ENCODE measurements at regions not wholly inside any gene's neighbourhood (a gene's known extent, or its start where the extent isn't known, plus 50 kb on each side); places are given as distances from the start of the nearest gene placed in this dataset.
A peak's percentile ranks its signal among the peaks of the same experiment; 100 is the strongest.
"Not testable (repeated sequence)": the region's sequence is repeated elsewhere in the genome, so short reads cannot be mapped to it uniquely, and the experiment has no call there.

DNA sequence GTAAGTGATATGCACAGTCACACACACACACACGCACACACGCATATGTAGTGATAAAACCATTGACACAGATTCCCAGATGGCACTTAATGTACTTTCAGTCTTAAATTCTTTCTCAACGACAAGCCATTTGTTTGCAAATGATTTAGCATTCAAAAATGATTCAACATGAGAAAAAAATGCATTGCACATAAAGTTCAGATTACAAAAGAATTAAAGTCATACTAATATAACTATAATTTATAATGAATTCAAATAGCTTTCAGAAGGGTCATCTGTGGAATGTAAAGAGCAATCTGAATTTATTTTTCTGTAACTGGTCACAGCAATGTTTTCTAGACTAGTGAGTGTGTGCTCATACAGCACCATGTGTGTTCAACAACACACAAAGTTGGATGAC is 521.6 kb upstream of the ZNF337 start:
- DNase-seq (ENCODE audit: low read depth in 2 of 2): no peak

DNA sequence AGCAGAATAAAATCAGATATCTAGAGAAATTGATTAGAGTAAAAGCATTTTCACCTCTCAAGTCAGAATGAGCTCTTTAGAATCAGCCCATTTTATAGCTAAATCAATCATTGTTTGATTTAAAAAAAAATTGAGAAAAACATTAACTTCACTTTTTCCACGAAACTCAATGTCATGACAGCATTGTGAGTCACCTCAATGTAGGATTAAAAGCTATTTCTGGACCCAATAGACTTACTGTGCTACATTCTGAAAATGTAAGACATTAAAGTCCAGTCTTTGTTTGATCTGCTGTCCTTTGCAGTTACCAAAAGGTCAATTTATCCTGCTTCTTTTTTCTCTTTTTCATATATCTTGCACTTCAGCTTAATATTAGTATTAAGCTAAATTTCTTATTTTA is 519.4 kb upstream of the ZNF337 start:
- no peak for DNase-seq (ENCODE audit: low read depth in 2 of 2)

DNA sequence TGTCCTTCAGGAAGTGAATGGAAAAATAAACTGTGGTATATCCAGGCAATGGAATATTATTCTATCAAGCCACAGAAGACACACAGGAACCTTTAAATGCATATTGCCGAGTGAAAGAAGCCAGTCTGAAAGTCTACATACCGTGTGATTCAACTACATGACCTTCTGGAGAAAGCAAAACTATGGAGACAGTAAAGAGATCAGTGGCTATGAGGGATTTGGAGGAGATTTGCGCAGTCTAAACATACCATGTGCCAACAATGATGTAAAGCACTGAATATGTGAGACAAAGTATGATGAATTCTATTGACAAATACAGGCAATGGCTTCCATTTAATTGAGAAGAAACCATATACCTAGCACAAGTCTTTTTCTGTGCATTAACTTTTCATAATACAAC is 518.3 kb upstream of the ZNF337 start:
- DNase-seq (ENCODE audit: low read depth in 2 of 2): no peak

GRCh38 chr20:26209171-26209941 is 512.7 kb upstream of the ZNF337 start:
- DNase-seq (ENCODE audit: low read depth in 2 of 2): peak; percentile 0 to 10

DNA sequence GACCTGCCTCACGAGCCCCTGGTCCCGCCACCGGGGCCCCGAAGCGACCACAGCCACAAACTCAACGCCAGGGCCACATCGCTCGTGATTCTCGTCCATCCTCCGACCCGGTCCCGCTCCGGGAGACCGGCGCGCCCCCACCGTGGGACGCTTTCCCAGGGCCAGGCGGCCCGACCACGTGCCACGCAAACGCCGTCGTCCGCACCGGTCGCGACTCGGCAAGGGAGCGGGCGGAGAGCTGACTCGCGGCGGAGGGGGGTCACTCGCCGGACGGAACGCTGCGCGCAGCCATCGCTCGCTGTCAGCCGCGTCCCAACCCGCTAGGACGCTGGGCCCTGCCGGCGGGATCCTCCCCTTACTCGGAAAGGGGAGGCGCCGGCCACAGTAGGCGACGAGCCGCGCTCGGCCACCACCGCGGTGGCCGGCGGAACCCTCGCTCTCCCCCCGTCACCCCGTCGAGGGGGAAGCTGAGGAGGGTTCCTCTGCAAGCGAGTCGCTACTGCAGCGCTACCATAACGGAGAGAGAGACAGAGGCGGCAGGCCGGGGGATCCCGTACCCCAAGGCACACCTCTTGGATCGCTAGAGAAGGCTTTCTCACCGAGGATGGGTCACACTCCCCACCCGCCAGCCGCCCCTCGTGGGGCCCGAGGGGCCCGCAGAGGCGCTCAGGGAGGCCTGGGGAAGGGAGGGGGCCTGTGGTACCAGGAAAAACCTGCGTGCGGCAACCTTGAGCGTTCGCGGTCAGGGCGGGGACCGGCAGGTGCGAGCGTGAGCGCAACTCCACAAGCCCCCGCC is 511.8 kb upstream of the ZNF337 start:
- DNase-seq (ENCODE audit: low read depth in 2 of 2): peak; percentile 16 to 22

GRCh38 chr20:26207967-26208295 is 511.3 kb upstream of the ZNF337 start:
- peak in 1 of 2 donors; percentile 1 for DNase-seq (ENCODE audit: low read depth in 2 of 2)

DNA sequence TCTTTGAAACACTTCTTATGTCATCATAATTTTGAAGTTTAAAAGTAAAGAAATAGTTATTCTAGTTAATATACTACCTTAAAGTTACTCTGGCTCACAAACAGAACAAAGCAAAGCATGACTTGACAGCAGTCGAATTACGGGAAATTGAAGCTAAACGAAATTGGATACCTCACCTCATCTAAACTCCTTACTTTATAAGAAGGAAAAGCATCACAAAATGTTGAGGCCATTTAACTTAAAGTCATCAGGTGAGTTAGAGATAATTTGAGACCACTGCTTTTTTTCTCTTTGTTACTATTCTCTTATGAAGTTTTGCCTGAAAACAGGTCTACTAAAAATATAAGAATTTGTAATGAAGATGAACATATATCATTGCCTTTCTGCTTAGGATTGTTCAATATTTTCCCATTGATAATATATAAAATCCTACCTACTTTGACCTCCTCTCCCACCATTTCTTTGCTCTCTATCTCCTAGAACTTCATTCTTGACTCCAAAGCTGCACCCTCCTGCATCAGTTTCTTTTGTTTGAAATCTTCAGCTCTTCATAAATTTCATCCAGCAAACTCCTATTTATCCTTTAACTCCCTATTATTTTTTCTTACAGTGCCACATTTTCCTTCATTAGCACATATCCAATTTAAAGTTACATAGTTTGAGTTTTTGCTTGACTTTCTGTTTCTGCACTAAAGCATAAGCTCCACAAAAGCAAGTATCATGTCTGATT is 510.7 kb upstream of the ZNF337 start:
- DNase-seq (ENCODE audit: low read depth in 2 of 2): no peak

DNA sequence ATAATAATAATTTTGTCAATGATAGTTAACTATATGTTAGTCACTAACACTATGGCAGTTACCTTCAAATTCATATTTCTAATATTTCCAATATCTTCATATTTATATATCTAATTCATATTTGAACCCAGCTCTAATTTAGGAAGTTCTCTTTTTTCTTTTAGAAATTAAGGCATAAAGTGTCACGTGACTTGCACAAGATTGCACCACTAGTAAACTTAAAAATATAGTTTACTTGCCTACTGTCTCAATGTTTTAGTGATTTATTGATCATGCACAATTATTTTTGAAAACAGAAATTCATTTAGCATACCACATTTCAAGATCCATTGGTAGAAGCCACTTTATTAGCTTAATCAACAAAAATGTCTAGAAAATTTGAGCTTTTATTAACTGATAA is 508.7 kb upstream of the ZNF337 start:
- no peak for DNase-seq (ENCODE audit: low read depth in 2 of 2)

GRCh38 chr20:26201026-26201425 is 504.4 kb upstream of the ZNF337 start:
- not testable (repeated sequence) for DNase-seq (ENCODE audit: low read depth in 2 of 2)

GRCh38 chr20:26187329-26187728 is 490.7 kb upstream of the ZNF337 start:
- DNase-seq (ENCODE audit: low read depth in 2 of 2): not testable (repeated sequence)

GRCh38 chr20:26183720-26184119 is 487.1 kb upstream of the ZNF337 start:
- not testable (repeated sequence) for DNase-seq (ENCODE audit: low read depth in 2 of 2)

DNA sequence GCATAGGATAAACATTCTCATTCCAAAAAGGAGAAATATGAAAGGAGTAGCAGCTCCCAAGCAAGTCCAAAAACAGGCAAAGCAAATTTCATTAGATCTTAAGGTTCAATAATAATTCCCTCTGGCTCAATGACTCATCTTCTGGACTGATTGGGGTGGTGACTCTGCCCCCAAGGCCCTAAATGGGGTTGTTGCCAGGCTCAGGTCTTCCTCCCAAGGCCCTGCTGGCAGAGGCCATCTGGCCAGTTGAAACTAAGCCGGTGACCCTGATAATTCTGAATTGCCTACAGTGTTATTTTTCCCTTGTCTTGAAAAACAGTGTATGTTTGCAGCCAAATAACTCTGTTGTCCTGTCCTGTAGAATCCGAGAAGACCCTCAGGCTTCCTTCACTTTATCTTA is 484.7 kb upstream of the ZNF337 start:
- not testable (repeated sequence) for DNase-seq (ENCODE audit: low read depth in 2 of 2)

GRCh38 chr20:26171875-26172274 is 475.2 kb upstream of the ZNF337 start:
- DNase-seq (ENCODE audit: low read depth in 2 of 2): not testable (repeated sequence)

DNA sequence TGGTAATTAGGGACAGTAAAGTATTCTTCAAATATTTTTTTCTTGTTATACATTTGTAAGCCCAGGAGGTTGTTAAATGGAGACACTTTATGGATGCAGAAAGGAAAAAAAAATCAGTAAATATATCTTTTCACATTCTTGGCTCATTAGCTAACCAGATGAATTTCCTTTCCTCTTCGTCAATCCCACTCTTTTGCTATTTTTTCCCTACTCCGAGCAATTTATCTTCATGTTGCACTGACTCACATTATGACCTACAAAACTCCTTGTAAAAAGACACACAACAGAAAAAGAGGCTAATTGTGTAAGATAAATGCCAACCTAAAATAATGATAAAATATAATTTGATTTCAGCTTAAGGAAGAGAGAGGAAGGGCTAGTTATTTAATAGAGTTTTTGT is 472.9 kb upstream of the ZNF337 start:
- no peak for DNase-seq (ENCODE audit: low read depth in 2 of 2)

- no peak for DNase-seq (ENCODE audit: low read depth in 2 of 2)
Measured at GRCh38 chr20:26167499-26167898, 470.8 kb upstream of the ZNF337 start.

DNA sequence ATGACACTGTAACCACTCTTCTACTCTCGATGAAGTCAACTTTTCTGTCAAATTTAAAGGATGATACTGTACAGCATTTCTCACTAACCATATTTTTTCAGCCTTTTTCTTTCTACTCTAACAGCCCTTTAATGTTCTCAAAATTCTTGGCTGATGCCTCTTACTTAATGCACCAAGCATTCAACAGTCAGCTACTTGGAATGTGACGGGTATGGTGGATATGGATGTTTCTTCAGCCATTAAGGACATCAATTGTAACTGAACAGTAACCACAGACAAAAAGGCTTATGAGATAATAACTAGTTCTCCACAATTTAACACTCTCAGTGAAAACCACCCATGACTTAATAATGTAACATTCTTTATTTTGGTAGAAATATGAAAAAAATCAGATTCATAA is 467.2 kb upstream of the ZNF337 start:
- no peak for DNase-seq (ENCODE audit: low read depth in 2 of 2)

- DNase-seq (ENCODE audit: low read depth in 2 of 2): not testable (repeated sequence)
Measured at GRCh38 chr20:26163151-26163550, 466.5 kb upstream of the ZNF337 start.

DNA sequence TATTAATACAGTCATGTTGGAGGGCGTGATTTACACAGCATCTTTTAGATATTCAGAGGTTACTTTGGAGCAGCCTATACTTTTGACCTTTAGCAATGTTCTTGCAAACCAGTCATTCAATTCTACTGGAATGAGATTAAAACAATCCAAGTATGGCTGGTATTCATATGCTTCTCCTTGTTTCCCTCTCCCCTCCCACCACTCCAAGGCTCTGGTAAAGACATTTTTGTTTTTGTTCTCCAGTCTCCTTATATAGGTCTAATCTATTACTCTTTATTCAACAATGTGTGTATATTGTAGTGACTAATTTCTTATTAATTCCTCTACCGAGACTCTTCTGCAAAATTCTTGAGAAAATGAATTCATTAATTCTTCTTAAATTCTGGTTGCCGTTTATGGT is 465.1 kb upstream of the ZNF337 start:
- DNase-seq (ENCODE audit: low read depth in 2 of 2): not testable (repeated sequence)

- DNase-seq (ENCODE audit: low read depth in 2 of 2): not testable (repeated sequence)
Measured at GRCh38 chr20:26160916-26161315, 464.3 kb upstream of the ZNF337 start.

DNA sequence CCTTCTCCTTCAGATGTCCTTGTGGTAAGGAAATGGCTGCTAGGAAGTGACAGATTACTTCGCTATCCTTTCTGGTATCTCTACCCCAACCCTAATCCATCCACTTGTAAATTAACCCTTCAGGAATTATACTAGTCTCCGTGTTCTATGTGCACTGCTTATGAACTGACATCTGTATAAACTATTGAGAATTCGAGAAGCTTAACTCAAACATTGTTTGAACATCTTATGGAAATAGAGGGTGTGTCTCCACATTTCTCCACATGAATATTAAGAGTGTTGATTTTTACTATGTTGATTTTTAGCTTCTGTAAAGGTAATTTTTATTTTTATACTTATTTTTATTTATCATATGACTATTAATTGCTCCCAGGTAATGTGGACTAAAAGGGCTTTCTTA is 457.6 kb upstream of the ZNF337 start:
- no peak for DNase-seq (ENCODE audit: low read depth in 2 of 2)

- no peak for DNase-seq (ENCODE audit: low read depth in 2 of 2)
Measured at GRCh38 chr20:26135325-26136110, 438.9 kb upstream of the ZNF337 start.

GRCh38 chr20:26134606-26135005 is 438.0 kb upstream of the ZNF337 start:
- DNase-seq (ENCODE audit: low read depth in 2 of 2): no peak

All from stimulated activated CD4-positive, alpha-beta T cell treated with anti-CD3 and anti-CD28 coated beads, Interleukin-4, amount 100 ng/mL, for 48 hours (primary cell).